SK-N-SH (cell line): ENCODE measurements at regions not wholly inside any gene's neighbourhood (a gene's known extent, or its start where the extent isn't known, plus 50 kb on each side); places are given as distances from the start of the nearest gene placed in this dataset.
"Not testable (repeated sequence)": the region's sequence is repeated elsewhere in the genome, so short reads cannot be mapped to it uniquely, and the experiment has no call there.

Source experiments
- CTCF ChIA-PET: fragments of 300-600, 350-600 bp; formaldehyde crosslinking; extraction: SDS; loops from one replicate; lab custom pipeline; 2021; lab: Yijun Ruan, JAX
- POLR2A ChIA-PET: fragments of 350-600 bp; sonication (Branson Sonifier 250); formaldehyde crosslinking; extraction: SDS; loops from one replicate; lab custom pipeline; 2020; ENCODE audit warnings: antibody characterized with exemption, inconsistent platforms; lab: Yijun Ruan, JAX
- DNase-seq: peaks from one replicate; pipeline ENCODE4 v3.0.0; 2012
- H2AFZ ChIP-seq: fragments of 200-600 bp; sonication (generic); 2 replicates; pipeline ENCODE4 v1.8.1; 2016; ENCODE audit warnings: antibody characterized with exemption, mild to moderate bottlenecking, low read depth
- H3F3A ChIP-seq: fragments of 200-600 bp; sonication (generic); replicated peaks from 2 replicates; pipeline ENCODE3; 2016; ENCODE audit warnings: antibody characterized with exemption, mild to moderate bottlenecking; ENCODE audit not compliant: insufficient read depth
- H3K27ac ChIP-seq, 2 experiments: fragments of 200-500 bp in 1 of 2; fragments of 200-600 bp in 1 of 2; sonication (Bioruptor generic) in 1 of 2; sonication (generic), shearing (Covaris generic) in 1 of 2; 2 replicates each; pipeline versions ENCODE4 v1.5.1 to v1.6.1; 2014 to 2016; ENCODE audit warnings: low read depth in 2 of 2, inconsistent platforms in 1 of 2, low read length in 1 of 2, mild to moderate bottlenecking in 1 of 2, mixed read lengths in 1 of 2
- H3K27me3 ChIP-seq: fragments of 200-600 bp; sonication (generic), shearing (Covaris generic); 2 replicates; pipeline ENCODE4 v1.6.1; 2016; ENCODE audit warnings: mixed run types; ENCODE audit not compliant: insufficient read depth
- H3K36me3 ChIP-seq, 2 experiments: fragments of 200-500 bp in 1 of 2; fragments of 200-600 bp in 1 of 2; sonication (Bioruptor generic) in 1 of 2; sonication (generic) in 1 of 2; replicated peaks in 1 of 2; 2 replicates each; pipeline versions ENCODE3 to v1.5.1; 2014 to 2016; ENCODE audit warnings: low read length in 1 of 2, mild to moderate bottlenecking in 1 of 2; ENCODE audit not compliant: insufficient read depth in 2 of 2, control insufficient read depth in 1 of 2
- H3K4me1 ChIP-seq, 2 experiments: fragments of 200-500 bp in 1 of 2; fragments of 200-600 bp in 1 of 2; sonication (Bioruptor generic) in 1 of 2; sonication (generic), shearing (Covaris generic) in 1 of 2; 2 replicates each; pipeline versions ENCODE4 v1.5.1 to v1.6.1; 2014 to 2016; ENCODE audit warnings: low read depth in 1 of 2, low read length in 1 of 2, mixed run types in 1 of 2; ENCODE audit not compliant: insufficient read depth in 2 of 2, control insufficient read depth in 1 of 2
- H3K4me2 ChIP-seq: fragments of 200-600 bp; sonication (generic), shearing (Covaris generic); 2 replicates; pipeline ENCODE4 v1.6.1; 2017; ENCODE audit warnings: mixed run types
- H3K4me3 ChIP-seq, 2 experiments: fragments of 200-500 bp in 1 of 2; fragments of 200-600 bp in 1 of 2; sonication (Bioruptor generic) in 1 of 2; sonication (generic), shearing (Covaris generic) in 1 of 2; 2 replicates each; pipeline versions ENCODE4 v1.5.1 to v1.8.1; 2014 to 2016; ENCODE audit warnings: low read depth in 2 of 2, inconsistent platforms in 1 of 2, low read length in 1 of 2, mild to moderate bottlenecking in 1 of 2, mixed read lengths in 1 of 2, moderate library complexity in 1 of 2
- H3K79me2 ChIP-seq: fragments of 200-600 bp; sonication (generic); 2 replicates; pipeline ENCODE4 v1.8.1; 2017; ENCODE audit warnings: mild to moderate bottlenecking; ENCODE audit not compliant: insufficient read depth
- H3K9ac ChIP-seq: fragments of 200-600 bp; sonication (generic); 2 replicates; pipeline ENCODE4 v1.6.1; 2017; ENCODE audit warnings: mixed run types
- H3K9me2 ChIP-seq: fragments of 200-600 bp; sonication (generic); 2 replicates; pipeline ENCODE4 v1.6.1; 2017; ENCODE audit warnings: mixed run types
- H3K9me3 ChIP-seq: fragments of 200-600 bp; sonication (generic); 2 replicates; pipeline ENCODE4 v1.6.1; 2017; ENCODE audit warnings: mixed run types, mild to moderate bottlenecking, moderate library complexity
- H4K20me1 ChIP-seq: fragments of 200-600 bp; sonication (generic); 2 replicates; pipeline ENCODE4 v1.6.1; 2017; ENCODE audit warnings: mild to moderate bottlenecking, mixed run types; ENCODE audit not compliant: insufficient read depth
- CHD2 ChIP-seq: fragments of 150-350 bp; IDR thresholded peaks from 2 replicates; pipeline ENCODE4 v1.6.1; 2018; ENCODE audit warnings: low read length; ENCODE audit not compliant: partially characterized antibody
- CTCF ChIP-seq: fragments of 200-600 bp; sonication (generic); IDR thresholded peaks from 2 replicates; pipeline ENCODE4 v1.6.1; 2017; ENCODE audit warnings: antibody characterized with exemption, mild to moderate bottlenecking, moderate library complexity
- ELF1 ChIP-seq: IDR thresholded peaks from 2 replicates; pipeline ENCODE4 v1.4.0; 2012
- EP300 ChIP-seq, 2 experiments: IDR thresholded peaks; 2 replicates each; pipeline versions ENCODE4 v1.4.0 to v1.6.1; 2012; ENCODE audit warnings: borderline replicate concordance in 1 of 2, low read depth in 1 of 2, low read length in 1 of 2
- EZH2phosphoT487 ChIP-seq: fragments of 200-600 bp; sonication (generic); IDR thresholded peaks from 2 replicates; pipeline ENCODE4 v1.6.1; 2017; ENCODE audit warnings: low read depth, mixed run types, mild to moderate bottlenecking, antibody characterized with exemption, moderate library complexity, borderline replicate concordance
- FOSL2 ChIP-seq: IDR thresholded peaks from 2 replicates; pipeline ENCODE4 v1.4.0; 2012; ENCODE audit warnings: low read depth, mild to moderate bottlenecking, moderate library complexity, borderline replicate concordance
- FOXJ3 ChIP-seq: sonication (generic); formaldehyde crosslinking; IDR thresholded peaks from 2 replicates; pipeline ENCODE4 v1.5.1; 2020; ENCODE audit warnings: mild to moderate bottlenecking, missing genetic modification reagents
- FOXM1 ChIP-seq: IDR thresholded peaks from 2 replicates; pipeline ENCODE4 v1.4.0; 2012; ENCODE audit warnings: low read depth, mild to moderate bottlenecking
- GATA2 ChIP-seq: sonication (generic); formaldehyde crosslinking; IDR thresholded peaks from 2 replicates; pipeline ENCODE4 v1.5.0; 2020; ENCODE audit warnings: mild to moderate bottlenecking, missing genetic modification reagents
- MAX ChIP-seq: IDR thresholded peaks from 2 replicates; pipeline ENCODE4 v1.4.0; 2012; ENCODE audit warnings: low read depth
- NFIC ChIP-seq: IDR thresholded peaks from 2 replicates; pipeline ENCODE4 v1.4.0; 2012; ENCODE audit warnings: borderline replicate concordance
- PBX3 ChIP-seq: IDR thresholded peaks from 2 replicates; pipeline ENCODE4; 2012
- POLR2AphosphoS5 ChIP-seq: IDR thresholded peaks from 2 replicates; pipeline ENCODE4 v1.6.1; 2012; ENCODE audit warnings: low read depth, low read length
- RAD21 ChIP-seq: IDR thresholded peaks from 2 replicates; pipeline ENCODE4 v1.6.1; 2012; ENCODE audit warnings: mild to moderate bottlenecking, low read length
- RFX5 ChIP-seq: IDR thresholded peaks from 2 replicates; pipeline ENCODE4 v1.6.1; 2012; ENCODE audit warnings: mild to moderate bottlenecking, improper control_type of control experiment, low read length
- TAF1 ChIP-seq: IDR thresholded peaks from 2 replicates; pipeline ENCODE4 v1.6.1; 2012; ENCODE audit warnings: low read depth, mild to moderate bottlenecking, low read length, moderate library complexity, borderline replicate concordance
- TCF12 ChIP-seq: IDR thresholded peaks from 2 replicates; pipeline ENCODE4 v1.4.0; 2012
- USF1 ChIP-seq: IDR thresholded peaks from 2 replicates; pipeline ENCODE4 v1.4.0; 2012; ENCODE audit warnings: low read depth, borderline replicate concordance
- WGBS: methylation state at CpG from one replicate; pipeline ENCODE4 v1.1.6; 2017; ENCODE audit warnings: low lambda C conversion rate; 5-methylcytosine and 5-hydroxymethylcytosine counted together

- TF ChIP-seq ELF1 = no peak
- no peak for TF ChIP-seq FOXJ3
- TF ChIP-seq GATA2 = no peak
- no peak for TF ChIP-seq MAX
- TF ChIP-seq RFX5 = no peak
- TF ChIP-seq CHD2 = no peak
- no peak overlapping the region for H3K9ac ChIP-seq
- no peak overlapping the region for H3K4me2 ChIP-seq
- H3K36me3 ChIP-seq = no peaks in the 10 kb centered on the region
- H3K9me2 ChIP-seq = no peaks in the 10 kb centered on the region
- DNase-seq = no peak
- POLR2A ChIA-PET = no interaction called here
- no peak overlapping the region for H2AFZ ChIP-seq
- no peak overlapping the region for H3K27ac ChIP-seq
- no peaks in the 10 kb centered on the region for H3K79me2 ChIP-seq
- H3K9me3 ChIP-seq = no peaks in the 10 kb centered on the region; the same call in 1 of the 2 replicates
- WGBS = 40% methylated on average over 6 of the region's 6 CpGs
- no peaks in the 10 kb centered on the region for H3K4me1 ChIP-seq
- H3K4me3 ChIP-seq = no peak overlapping the region
- no peaks in the 10 kb centered on the region for H3K27me3 ChIP-seq
- no peaks in the 10 kb centered on the region for H4K20me1 ChIP-seq
- H3F3A ChIP-seq = no peaks in the 10 kb centered on the region
- CTCF ChIA-PET = no interaction called here
Observed at GRCh38 chr21:17118638-17119384, 394.0 kb upstream of the CXADR start.

- no peaks in the 10 kb centered on the region for H3F3A ChIP-seq
- no peaks in the 10 kb centered on the region for H3K79me2 ChIP-seq
- no peak overlapping the region for H3K27ac ChIP-seq
- no peak for DNase-seq
- no peak overlapping the region for H3K9ac ChIP-seq
- 28% methylated on average over 9 of the region's 9 CpGs for WGBS
- H3K4me2 ChIP-seq = no peak overlapping the region
- no peaks in the 10 kb centered on the region for H4K20me1 ChIP-seq
- H3K9me3 ChIP-seq = no peaks in the 10 kb centered on the region; the same call in 1 of the 2 replicates
- POLR2A ChIA-PET = no interaction called here
- H3K4me1 ChIP-seq = no peaks in the 10 kb centered on the region
- no peak for TF ChIP-seq EZH2phosphoT487
- no peak for TF ChIP-seq CTCF
- TF ChIP-seq TCF12 = no peak
- no peak for TF ChIP-seq RAD21
- TF ChIP-seq FOSL2 = no peak
- no peak for TF ChIP-seq USF1
- no peak for TF ChIP-seq RFX5
- no peak for TF ChIP-seq POLR2AphosphoS5
- no peak for TF ChIP-seq NFIC
- TF ChIP-seq PBX3 = no peak
- no peak for TF ChIP-seq TAF1
- no peak for TF ChIP-seq FOXJ3
- no peak for TF ChIP-seq GATA2
- no peak for TF ChIP-seq ELF1
- TF ChIP-seq EP300 (IDR thresholded peaks at IDR 0.05; ENCODE audit: borderline replicate concordance in 1 of 2, low read depth in 1 of 2, low read length in 1 of 2) = no peak
- no peak for TF ChIP-seq FOXM1
- no peak overlapping the region for H2AFZ ChIP-seq
- H3K9me2 ChIP-seq = no peaks in the 10 kb centered on the region
- H3K4me3 ChIP-seq = no peak overlapping the region
- no peaks in the 10 kb centered on the region for H3K36me3 ChIP-seq
- H3K27me3 ChIP-seq = no peaks in the 10 kb centered on the region
- CTCF ChIA-PET = no interaction called here
Observed at GRCh38 chr21:17119466-17120297, 393.2 kb upstream of the CXADR start.

GRCh38 chr21:17127395-17127794 lies 385.4 kb upstream of the CXADR start:
- H3K4me3 ChIP-seq, H3K27ac ChIP-seq, H4K20me1 ChIP-seq, H3K9ac ChIP-seq, H3K36me3 ChIP-seq, CTCF ChIA-PET, H3K27me3 ChIP-seq, H2AFZ ChIP-seq, H3K9me2 ChIP-seq, H3K79me2 ChIP-seq, H3K9me3 ChIP-seq, POLR2A ChIA-PET, H3F3A ChIP-seq, H3K4me2 ChIP-seq, DNase-seq, H3K4me1 ChIP-seq: not testable (repeated sequence)
- 15% methylated on average over 2 of the region's 2 CpGs for WGBS
